Panc1 (cell line): ENCODE measurements at regions not wholly inside any gene's neighbourhood (a gene's known extent, or its start where the extent isn't known, plus 50 kb on each side); places are given as distances from the start of the nearest gene placed in this dataset.
"Not testable (repeated sequence)": the region's sequence is repeated elsewhere in the genome, so short reads cannot be mapped to it uniquely, and the experiment has no call there.

Experiments used
- ATAC-seq: fragments of 200-7000 bp; cut with Tn5 transposase; 2 replicates; pipeline ENCODE4 v1.9.1; 2020; ENCODE audit warnings: mild to moderate bottlenecking, moderate library complexity
- BruUV-seq: library from RNA; stranded (reverse); fragments of 400-500 nt; replicated peaks from 2 replicates; lab custom pipeline; 2021; lab: Mats Ljungman, UMichigan
- CTCF ChIA-PET: fragments of 300-600 bp; sonication (Branson Sonifier 250); formaldehyde crosslinking; loops from one replicate; lab custom pipeline; 2022; ENCODE audit warnings: antibody characterized with exemption; lab: Charles Lee
- POLR2A ChIA-PET: fragments of 300-600 bp; sonication (Branson Sonifier 250); formaldehyde crosslinking; loops from one replicate; lab custom pipeline; 2022; ENCODE audit warnings: antibody characterized with exemption; lab: Charles Lee
- DNase-seq: peaks from one replicate; pipeline ENCODE4 v3.0.0-alpha.2; 2010; ENCODE audit warnings: low read depth, low spot score
- H3K27ac ChIP-seq: 2 replicates; pipeline ENCODE4 v1.5.1; 2011; ENCODE audit warnings: mild to moderate bottlenecking, low read length, inconsistent platforms
- H3K27me3 ChIP-seq: fragments of 200-500 bp; sonication (Bioruptor generic); 2 replicates; pipeline ENCODE4 v1.6.0; 2014; ENCODE audit warnings: low read length, inconsistent platforms; ENCODE audit not compliant: control insufficient read depth, insufficient read depth
- H3K36me3 ChIP-seq: fragments of 200-500 bp; sonication (Bioruptor generic); 2 replicates; pipeline ENCODE4 v1.5.1; 2014; ENCODE audit warnings: inconsistent platforms, mild to moderate bottlenecking, low read length, moderate library complexity; ENCODE audit not compliant: control insufficient read depth, insufficient read depth
- H3K4me1 ChIP-seq: 2 replicates; pipeline ENCODE4 v1.5.1; 2011; ENCODE audit warnings: inconsistent platforms, mild to moderate bottlenecking, low read length, moderate library complexity; ENCODE audit not compliant: control insufficient read depth, insufficient read depth
- H3K4me3 ChIP-seq, 2 experiments: 2 replicates each; pipeline ENCODE4 v1.5.1; 2011 to 2012; ENCODE audit warnings: low read depth in 2 of 2, low read length in 2 of 2, mild to moderate bottlenecking in 2 of 2, inconsistent platforms in 1 of 2, moderate library complexity in 1 of 2
- H3K9me3 ChIP-seq: fragments of 200-500 bp; sonication (Bioruptor generic); 2 replicates; pipeline ENCODE4 v1.5.1; 2014; ENCODE audit warnings: low read depth, mild to moderate bottlenecking, inconsistent platforms, low read length, moderate library complexity; ENCODE audit not compliant: control insufficient read depth, insufficient read depth
- CTCF ChIP-seq: fragments of 450-650 bp; IDR thresholded peaks from 2 replicates; pipeline ENCODE4 v1.5.1; 2017; ENCODE audit warnings: mild to moderate bottlenecking
- in situ Hi-C: cut with HindIII; loops from 2 replicates; pipeline ENCODE4 v1.10.0; 2016; ENCODE audit warnings: low sequenced_read_pairs, low pct_unique_long_range_greater_than_20kb
- intact Hi-C: fragments of 100-400 bp; cut with micrococcal nuclease; formaldehyde crosslinking; loops from one replicate; pipeline ENCODE4 v1.10.0; 2022; ENCODE audit not compliant: unreplicated experiment

- CTCF ChIA-PET, result interaction anchor here (0.6 kb wide), 1 partner anchor 164 kb away, joined by 5 read pairs; no protein-coding TSS in a partner anchor
- BruUV-seq, DNase-seq, H3K9me3 ChIP-seq, H3K4me1 ChIP-seq, H3K27ac ChIP-seq, H3K27me3 ChIP-seq, H3K4me3 ChIP-seq, ATAC-seq, H3K36me3 ChIP-seq, POLR2A ChIA-PET, in situ Hi-C loops: not testable (repeated sequence)
- intact Hi-C loops, result loop anchor here (10.0 kb wide), 1 partner anchor 256 kb away; no protein-coding TSS in a partner anchor
- peak; percentile 14; the same call in 1 of the 2 replicates for TF ChIP-seq CTCF
These were observed 152.9 kb downstream of the TMEM121 start for GRCh38 chr14:105678996-105679958.

- intact Hi-C loops, result loop anchor here (10.0 kb wide), 1 partner anchor 255 kb away; no protein-coding TSS in a partner anchor
- ATAC-seq, result peak; percentile 86
- DNase-seq, POLR2A ChIA-PET, H3K36me3 ChIP-seq, in situ Hi-C loops, H3K4me1 ChIP-seq, BruUV-seq, H3K9me3 ChIP-seq, H3K4me3 ChIP-seq, H3K27ac ChIP-seq, H3K27me3 ChIP-seq: not testable (repeated sequence)
- CTCF ChIA-PET, result interaction anchor here (0.6 kb wide), 1 partner anchor 163 kb away, joined by 5 read pairs; no protein-coding TSS in a partner anchor
- peak; percentile 16 for TF ChIP-seq CTCF
These were observed 153.8 kb downstream of the TMEM121 start for GRCh38 chr14:105679959-105680735.

GRCh38 chr14:105680736-105681098 lies 154.3 kb downstream of the TMEM121 start:
- H3K27ac ChIP-seq, H3K36me3 ChIP-seq, in situ Hi-C loops, BruUV-seq, intact Hi-C loops, POLR2A ChIA-PET, H3K27me3 ChIP-seq, DNase-seq, H3K4me1 ChIP-seq, H3K9me3 ChIP-seq, CTCF ChIA-PET, H3K4me3 ChIP-seq: not testable (repeated sequence)
- ATAC-seq, result peak; percentile 84

GRCh38 chr14:105681606-105682185 lies 155.3 kb downstream of the TMEM121 start:
- BruUV-seq, ATAC-seq, H3K4me1 ChIP-seq, intact Hi-C loops, H3K4me3 ChIP-seq, CTCF ChIA-PET, POLR2A ChIA-PET, DNase-seq, H3K36me3 ChIP-seq, H3K9me3 ChIP-seq, H3K27ac ChIP-seq, H3K27me3 ChIP-seq, in situ Hi-C loops: not testable (repeated sequence)

GRCh38 chr14:105682442-105682841 lies 156.1 kb downstream of the TMEM121 start:
- POLR2A ChIA-PET, in situ Hi-C loops, intact Hi-C loops, BruUV-seq, DNase-seq, CTCF ChIA-PET, H3K27me3 ChIP-seq, H3K4me3 ChIP-seq, H3K9me3 ChIP-seq, H3K36me3 ChIP-seq, ATAC-seq, H3K4me1 ChIP-seq, H3K27ac ChIP-seq: not testable (repeated sequence)
